ENCODE measurements at regions not wholly inside any gene's neighbourhood (a gene's known extent, or its start where the extent isn't known, plus 50 kb on each side); places are given as distances from the start of the nearest gene placed in this dataset.

- TF ChIP-seq CTCF (IDR thresholded peaks at IDR 0.05), result no peak
These were observed 300.3 kb downstream of the FOXO1 start for GRCh38 chr13:40366119-40366518.

GRCh38 chr13:40368127-40368891, 298.1 kb downstream of the FOXO1 start:
- no peak for TF ChIP-seq CTCF (IDR thresholded peaks at IDR 0.05)

GRCh38 chr13:40370661-40371060, 295.8 kb downstream of the FOXO1 start:
- TF ChIP-seq CTCF (IDR thresholded peaks at IDR 0.05), result no peak

- TF ChIP-seq CTCF (IDR thresholded peaks at IDR 0.05), result no peak
These were observed 294.8 kb downstream of the FOXO1 start for GRCh38 chr13:40371531-40372125.

GRCh38 chr13:40375489-40376171, 290.8 kb downstream of the FOXO1 start:
- TF ChIP-seq CTCF (IDR thresholded peaks at IDR 0.05), result no peak

GRCh38 chr13:40376296-40376849, 290.1 kb downstream of the FOXO1 start:
- no peak for TF ChIP-seq CTCF (IDR thresholded peaks at IDR 0.05)

GRCh38 chr13:40376867-40377535, 289.4 kb downstream of the FOXO1 start:
- TF ChIP-seq CTCF (IDR thresholded peaks at IDR 0.05), result no peak
